Right hindlimb (tissue), 1 donor: ENCODE measurements at regions not wholly inside any gene's neighbourhood (a gene's known extent, or its start where the extent isn't known, plus 50 kb on each side); places are given as distances from the start of the nearest gene placed in this dataset.

Source experiments
- DNase-seq: peaks from one replicate; pipeline ENCODE4 v3.0.0-alpha.2; 2018

GRCh38 chr2:60400462-60401246 is 152.8 kb downstream of the BCL11A start:
- no peak for DNase-seq

- DNase-seq = no peak
Measured at GRCh38 chr2:60394463-60394862, 159.0 kb downstream of the BCL11A start.

GRCh38 chr2:60391649-60392375 is 161.6 kb downstream of the BCL11A start:
- DNase-seq = no peak

GRCh38 chr2:60391230-60391629 is 162.2 kb downstream of the BCL11A start:
- DNase-seq = no peak

GRCh38 chr2:60386436-60386835 is 167.0 kb downstream of the BCL11A start:
- DNase-seq = no peak

GRCh38 chr2:60385648-60386047 is 167.8 kb downstream of the BCL11A start:
- no peak for DNase-seq

- DNase-seq = no peak
Measured at GRCh38 chr2:60383401-60384143, 169.9 kb downstream of the BCL11A start.

- DNase-seq = no peak
Measured at GRCh38 chr2:60380411-60380810, 173.0 kb downstream of the BCL11A start.

- no peak for DNase-seq
Measured at GRCh38 chr2:60379684-60380083, 173.8 kb downstream of the BCL11A start.

GRCh38 chr2:60379216-60379615 is 174.2 kb downstream of the BCL11A start:
- no peak for DNase-seq

GRCh38 chr2:60377825-60378224 is 175.6 kb downstream of the BCL11A start:
- no peak for DNase-seq

- DNase-seq = no peak
Measured at GRCh38 chr2:60376252-60376651, 177.2 kb downstream of the BCL11A start.

GRCh38 chr2:60371681-60372080 is 181.8 kb downstream of the BCL11A start:
- DNase-seq = no peak

GRCh38 chr2:60371219-60371618 is 182.2 kb downstream of the BCL11A start:
- no peak for DNase-seq

GRCh38 chr2:60370814-60371213 is 182.6 kb downstream of the BCL11A start:
- no peak for DNase-seq

GRCh38 chr2:60368456-60368855 is 185.0 kb downstream of the BCL11A start:
- no peak for DNase-seq

- DNase-seq = peak; percentile 38
Measured at GRCh38 chr2:60366135-60366712, 187.2 kb downstream of the BCL11A start.

GRCh38 chr2:60365556-60365955 is 187.9 kb downstream of the BCL11A start:
- DNase-seq = no peak

- DNase-seq = peak; percentile 35
Measured at GRCh38 chr2:60364491-60364890, 189.0 kb downstream of the BCL11A start.

GRCh38 chr2:60361498-60361897 is 192.0 kb downstream of the BCL11A start:
- DNase-seq = no peak

- DNase-seq = no peak
Measured at GRCh38 chr2:60359569-60359968, 193.9 kb downstream of the BCL11A start.

- DNase-seq = no peak
Measured at GRCh38 chr2:60358476-60358875, 195.0 kb downstream of the BCL11A start.

GRCh38 chr2:60357996-60358395 is 195.5 kb downstream of the BCL11A start:
- peak; percentile 48 for DNase-seq
